Forelimb muscle (tissue), 1 donor: ENCODE measurements at regions not wholly inside any gene's neighbourhood (a gene's known extent, or its start where the extent isn't known, plus 50 kb on each side); places are given as distances from the start of the nearest gene placed in this dataset.
"Not testable (repeated sequence)": the region's sequence is repeated elsewhere in the genome, so short reads cannot be mapped to it uniquely, and the experiment has no call there.

ENCODE experiments used
- DNase-seq: peaks from one replicate; pipeline ENCODE4 v3.0.0-alpha.2; 2013; ENCODE audit warnings: low read depth

- DNase-seq: not testable (repeated sequence)
Measured at GRCh38 chrX:94341730-94342129, 667.7 kb downstream of the FAM133A start.

GRCh38 chrX:94361241-94361640 lies 687.2 kb downstream of the FAM133A start:
- no peak for DNase-seq

GRCh38 chrX:94365736-94366135 lies 691.7 kb downstream of the FAM133A start:
- no peak for DNase-seq

- DNase-seq: no peak
Measured at GRCh38 chrX:94366616-94367015, 692.6 kb downstream of the FAM133A start.

DNA sequence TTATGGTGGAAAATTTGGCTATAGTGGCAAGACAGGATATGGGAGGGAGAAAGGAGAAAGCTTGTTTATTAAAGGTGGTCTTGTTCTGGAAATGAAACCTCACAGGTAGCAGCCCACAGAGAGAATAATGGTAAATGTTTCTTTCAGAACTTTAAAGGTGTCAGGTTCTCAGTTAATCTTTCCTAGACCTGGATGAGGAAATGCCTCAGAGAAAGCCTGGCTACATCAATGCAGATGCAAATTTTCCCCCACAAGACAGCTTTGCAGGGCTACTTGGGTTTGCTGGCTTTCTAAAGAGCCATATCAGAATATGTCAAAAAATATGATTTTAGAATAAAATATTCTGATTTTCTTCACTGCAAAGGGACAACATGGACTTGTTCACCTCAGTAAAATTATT lies 715.0 kb downstream of the FAM133A start:
- DNase-seq: no peak

- DNase-seq: no peak
Measured at GRCh38 chrX:94400488-94400887, 726.5 kb downstream of the FAM133A start.

GRCh38 chrX:94401426-94401825 lies 727.4 kb downstream of the FAM133A start:
- no peak for DNase-seq

DNA sequence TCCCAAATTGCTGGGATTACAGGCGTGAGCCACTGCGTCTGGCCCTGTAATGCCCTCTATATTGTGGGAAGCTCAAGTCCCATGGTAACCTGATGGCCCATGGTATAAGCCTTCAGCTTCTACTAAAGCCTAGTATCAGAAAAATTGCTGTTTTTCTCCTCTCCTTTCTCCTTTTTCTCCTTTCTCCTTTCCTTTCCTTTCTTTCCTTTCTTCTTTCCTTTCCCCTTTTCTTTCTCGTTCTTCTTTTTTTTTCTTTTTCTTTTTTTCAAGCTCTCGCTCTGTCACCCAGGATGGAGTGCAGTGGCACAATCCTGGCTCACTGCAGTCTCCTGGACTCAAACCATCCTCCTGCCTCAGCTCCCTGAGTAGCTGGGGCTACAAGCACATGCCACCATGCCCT lies 740.7 kb downstream of the FAM133A start:
- DNase-seq: no peak

DNA sequence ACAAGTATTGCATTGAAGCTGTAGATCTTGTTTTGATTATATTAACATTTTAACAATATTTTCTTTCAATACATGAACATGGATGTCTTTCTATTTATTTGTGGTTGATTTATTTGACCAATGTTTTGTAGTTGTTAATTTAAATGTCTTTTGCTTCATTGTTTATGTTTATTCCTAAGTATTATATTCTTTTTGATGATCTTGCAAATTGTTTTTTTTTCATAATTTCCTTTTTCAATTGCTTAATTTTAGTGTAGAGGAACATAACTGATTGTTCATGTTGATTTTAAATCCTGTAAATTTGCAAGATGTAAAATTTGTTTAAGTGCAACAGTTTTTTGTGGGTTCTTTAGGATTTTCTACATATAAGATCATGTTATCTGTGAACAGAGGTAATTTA lies 744.1 kb downstream of the FAM133A start:
- no peak for DNase-seq

- DNase-seq: no peak
Measured at GRCh38 chrX:94424456-94424855, 750.5 kb downstream of the FAM133A start.

- DNase-seq: no peak
Measured at GRCh38 chrX:94430091-94430490, 756.1 kb downstream of the FAM133A start.

DNA sequence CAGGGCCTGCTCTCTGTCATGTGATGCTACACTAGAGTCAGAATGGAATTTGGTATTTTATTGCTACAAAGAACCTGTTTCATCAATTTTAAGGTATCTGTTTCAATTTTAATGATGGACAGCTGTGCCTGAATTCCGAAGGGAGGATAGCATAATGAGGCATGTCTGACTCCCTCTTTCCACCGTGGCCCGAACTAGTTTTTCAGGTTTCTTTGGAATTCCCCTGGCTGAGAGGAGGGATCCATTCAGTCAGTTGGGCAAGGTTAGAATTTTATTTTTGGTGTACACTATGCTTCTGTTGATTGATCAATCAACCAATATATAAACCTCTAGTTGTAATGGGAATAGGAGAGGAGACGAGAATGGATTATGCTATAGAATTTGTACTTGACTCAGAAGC lies 761.8 kb downstream of the FAM133A start:
- no peak for DNase-seq

DNA sequence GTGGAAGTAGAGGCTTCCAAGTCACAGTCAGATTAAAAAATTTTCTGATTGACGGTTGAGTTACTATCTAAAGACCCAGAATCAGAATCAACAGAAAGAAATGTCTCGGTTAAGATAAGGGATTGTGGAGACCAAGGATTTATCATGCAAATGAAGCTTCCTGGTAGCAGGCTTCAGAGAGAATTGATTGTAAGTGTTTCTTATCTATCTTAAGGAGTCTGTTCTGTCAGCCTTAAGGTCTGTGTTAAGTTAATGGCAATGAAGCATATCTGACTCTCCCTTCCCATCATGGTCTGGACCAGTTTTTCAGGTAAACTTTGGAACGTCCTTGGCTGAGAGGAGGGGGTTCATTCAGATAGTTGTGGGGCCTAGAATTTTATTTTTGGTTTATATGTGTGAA lies 780.2 kb downstream of the FAM133A start:
- no peak for DNase-seq

DNA sequence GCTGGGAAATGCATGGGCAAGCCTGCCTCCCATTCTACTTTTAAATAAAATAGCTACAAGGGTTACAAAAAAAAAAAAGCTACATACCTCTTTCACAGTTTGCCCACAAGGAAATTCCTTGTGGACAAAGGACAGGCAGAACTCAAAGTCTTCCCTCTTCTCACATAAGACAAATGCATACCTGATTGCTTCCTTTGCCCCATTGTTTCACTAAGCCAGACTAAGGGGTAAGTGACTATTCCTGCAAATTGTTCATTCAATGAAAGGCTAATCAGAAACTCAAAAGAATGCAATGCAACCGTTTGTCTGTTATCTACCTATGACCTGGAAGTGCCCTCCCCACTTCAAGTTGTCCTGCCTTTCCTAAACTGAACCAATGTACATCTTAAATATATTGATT lies 780.6 kb downstream of the FAM133A start:
- DNase-seq: no peak

DNA sequence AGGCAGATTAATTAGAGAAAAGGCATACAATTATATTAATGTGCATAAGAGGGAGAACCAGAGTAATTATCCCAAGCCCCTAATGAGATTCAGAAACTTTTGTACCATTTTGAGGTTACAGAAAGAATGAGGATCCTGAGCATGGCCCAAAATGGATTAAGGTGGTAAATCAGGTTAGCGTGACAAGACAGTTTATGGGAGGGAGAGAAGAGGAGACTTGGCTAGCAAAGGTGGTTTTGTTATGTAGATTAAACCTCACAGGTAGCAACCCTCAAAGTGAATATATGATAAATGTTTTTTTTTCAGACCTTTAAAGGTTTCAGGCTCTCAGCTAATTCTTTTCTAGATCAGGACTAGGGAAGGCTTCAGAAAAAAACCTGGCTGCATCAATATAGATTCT lies 781.8 kb downstream of the FAM133A start:
- no peak for DNase-seq

- no peak for DNase-seq
Measured at GRCh38 chrX:94492541-94492940, 818.5 kb downstream of the FAM133A start.

- DNase-seq: no peak
Measured at GRCh38 chrX:94493405-94493804, 819.4 kb downstream of the FAM133A start.

DNA sequence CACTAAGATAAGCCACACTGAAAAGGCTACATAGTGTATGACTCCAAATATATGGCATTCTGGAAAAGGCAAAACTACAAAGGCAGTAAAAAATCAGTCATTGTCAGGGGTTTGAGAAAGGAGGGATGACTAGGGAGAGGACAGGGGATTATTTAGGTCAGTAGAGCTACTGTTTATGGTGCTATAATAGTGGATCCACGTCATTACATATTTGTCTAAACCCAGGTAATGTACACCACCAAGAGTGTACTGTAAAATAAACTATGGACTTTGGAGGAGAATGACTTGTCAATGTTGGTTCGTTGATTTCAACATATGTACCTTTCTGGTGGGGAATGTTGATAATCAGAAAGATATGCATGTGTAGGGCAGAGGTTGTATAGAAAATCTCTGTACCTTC lies 837.6 kb downstream of the FAM133A start:
- no peak for DNase-seq

DNA sequence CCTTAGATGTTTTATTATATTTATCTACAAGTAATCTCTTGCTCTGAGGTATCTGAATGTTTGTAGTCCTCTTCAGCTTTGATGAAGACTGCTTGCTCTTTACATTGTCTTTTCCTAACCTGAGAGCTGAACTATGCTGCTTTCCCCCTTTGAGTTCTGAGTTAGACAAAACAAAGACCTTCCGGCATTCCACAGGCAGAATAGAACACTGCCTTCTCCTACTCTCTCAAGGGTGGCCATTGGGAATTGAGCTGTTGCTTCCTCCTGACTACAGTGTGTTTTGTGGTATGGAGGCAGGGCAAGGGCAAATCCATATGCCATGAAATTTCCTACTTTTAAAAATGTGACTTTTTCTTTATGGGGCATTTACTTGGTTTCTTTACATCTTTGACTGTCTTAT lies 841.0 kb downstream of the FAM133A start:
- DNase-seq: no peak

DNA sequence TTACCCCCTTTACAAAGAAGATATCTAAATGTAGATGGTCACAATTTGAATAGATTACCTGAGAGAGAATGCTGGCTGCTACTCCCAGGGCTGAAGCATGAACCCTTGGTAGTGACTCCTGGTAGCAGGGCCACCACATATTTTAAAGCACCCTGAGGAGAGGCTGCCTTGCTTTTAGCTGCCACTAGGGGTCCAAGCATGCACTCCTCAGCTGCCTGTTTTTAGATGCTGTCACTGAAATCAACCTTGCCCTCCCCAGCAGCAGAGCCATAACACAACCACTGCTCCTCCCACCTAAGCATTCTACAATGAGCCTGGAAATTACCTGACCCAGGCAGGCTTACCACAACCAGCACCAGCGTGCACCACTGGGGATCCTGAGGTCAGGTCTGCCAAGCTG lies 850.9 kb downstream of the FAM133A start:
- DNase-seq: no peak

DNA sequence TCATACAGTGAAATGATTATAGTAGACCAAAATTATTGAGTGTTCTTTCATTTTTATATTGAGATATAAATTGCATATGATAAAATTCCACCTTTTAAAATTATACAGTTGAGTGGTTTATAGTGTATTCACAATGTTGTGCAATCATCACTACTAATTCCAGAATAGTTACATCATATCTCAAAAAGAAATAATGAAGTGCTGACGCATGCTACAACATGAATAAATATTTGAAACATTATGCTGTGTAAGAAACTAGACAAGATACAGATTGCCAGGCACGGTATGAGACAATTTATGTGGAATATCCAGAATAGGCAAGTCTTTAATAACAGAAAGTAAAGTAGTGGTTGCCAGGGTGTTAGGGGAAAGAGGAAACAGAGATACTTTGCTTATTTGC lies 871.7 kb downstream of the FAM133A start:
- no peak for DNase-seq

- no peak for DNase-seq
Measured at GRCh38 chrX:94551831-94552230, 877.8 kb downstream of the FAM133A start.

- DNase-seq: no peak
Measured at GRCh38 chrX:94560930-94561329, 886.9 kb downstream of the FAM133A start.

DNA sequence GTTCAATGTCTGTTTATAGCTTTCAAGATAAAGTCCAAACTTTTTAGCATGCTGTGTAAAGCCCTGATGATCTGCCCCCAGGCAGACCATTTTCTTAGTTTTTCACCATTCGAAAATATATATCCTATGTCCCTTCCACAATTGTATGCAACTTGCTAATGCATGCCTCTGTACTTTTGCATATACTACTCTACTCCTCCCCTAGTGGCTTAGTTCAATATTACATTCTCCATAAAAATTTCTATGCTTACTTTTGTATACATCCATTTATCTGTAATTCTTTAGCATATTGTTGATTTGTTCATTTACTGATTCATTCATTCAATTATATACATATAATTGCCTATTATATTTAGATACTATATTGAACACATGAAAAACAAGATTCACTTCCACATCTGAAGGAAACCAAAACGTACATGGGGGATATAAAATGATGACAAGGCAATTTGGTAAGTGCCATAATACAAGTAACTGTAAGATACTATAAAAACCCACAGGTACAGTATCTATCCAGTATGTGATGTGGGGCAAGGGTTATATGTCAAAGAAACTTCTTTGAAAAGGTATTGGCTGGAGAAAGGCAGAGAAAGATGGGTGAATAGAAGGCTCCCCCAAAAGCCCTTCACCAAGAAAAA lies 902.5 kb downstream of the FAM133A start:
- DNase-seq: no peak
